GM19043 (cell line): ENCODE measurements at regions not wholly inside any gene's neighbourhood (a gene's known extent, or its start where the extent isn't known, plus 50 kb on each side); places are given as distances from the start of the nearest gene placed in this dataset.
"Not testable (repeated sequence)": the region's sequence is repeated elsewhere in the genome, so short reads cannot be mapped to it uniquely, and the experiment has no call there.

Experiments used
- ATAC-seq: cut with Tn5 transposase; IDR thresholded peaks from one replicate; pipeline ENCODE4 v1.9.1; 2021; ENCODE audit warnings: low read depth; ENCODE audit not compliant: unreplicated experiment

- no peak for ATAC-seq
Observed at GRCh38 chr3:139131951-139132350, 87.3 kb upstream of the PRR23C start.

- no peak for ATAC-seq
Observed at GRCh38 chr3:139132976-139133375, 88.3 kb upstream of the PRR23C start.

DNA sequence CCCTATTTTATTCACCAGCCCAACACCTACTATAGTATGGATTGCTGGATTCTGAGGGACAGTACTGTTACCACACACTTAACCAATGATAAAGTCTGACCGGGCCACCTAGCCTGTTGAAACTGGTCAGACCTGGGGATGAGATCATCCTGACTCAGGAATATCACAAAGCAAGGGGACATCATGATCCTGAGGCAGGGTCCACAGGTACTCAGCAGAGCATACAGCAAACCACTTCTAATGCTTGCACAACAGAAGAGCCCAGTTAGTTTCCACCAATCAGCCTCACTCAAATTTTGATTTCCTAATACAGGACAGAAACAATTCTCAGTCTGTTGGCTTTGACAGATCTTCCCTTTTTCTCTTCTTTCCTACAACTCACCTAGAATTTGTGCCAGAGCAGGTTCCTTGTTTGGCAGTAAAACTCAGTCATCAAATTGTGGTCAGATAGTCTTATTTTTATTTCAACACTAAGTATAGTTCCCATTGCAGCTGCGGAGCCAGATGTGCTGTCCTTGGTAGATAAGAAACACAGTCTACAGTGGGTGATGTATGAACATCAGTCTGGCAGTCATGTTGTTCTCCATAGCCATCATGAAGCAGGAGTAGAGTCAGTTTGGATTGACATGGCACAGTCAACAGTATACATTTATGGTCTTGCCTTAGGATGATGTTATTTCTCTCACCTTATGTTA is 90.1 kb upstream of the PRR23C start:
- no peak for ATAC-seq

DNA sequence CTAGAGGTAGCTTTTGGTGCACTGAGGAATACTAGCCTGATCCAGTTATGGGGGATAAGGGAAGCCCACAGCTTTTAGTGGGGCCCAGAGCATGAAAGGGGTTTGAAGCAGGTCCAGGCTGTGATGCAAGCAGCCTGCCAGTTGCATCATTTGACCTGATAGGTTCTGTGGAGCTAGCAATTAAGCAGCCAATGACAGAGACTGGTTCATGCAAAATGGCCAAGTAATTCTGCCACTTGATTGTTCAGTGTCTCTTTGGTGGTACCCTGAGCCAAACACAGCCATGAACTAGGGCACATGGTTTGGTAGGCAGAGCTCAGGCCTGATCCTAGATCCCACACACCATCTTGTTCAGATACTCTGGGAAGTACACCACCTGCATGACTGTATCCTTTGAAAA is 91.0 kb upstream of the PRR23C start:
- no peak for ATAC-seq

GRCh38 chr3:139136469-139137202 is 91.9 kb upstream of the PRR23C start:
- ATAC-seq, result no peak

- ATAC-seq, result no peak
Observed at GRCh38 chr3:139140553-139140952, 95.9 kb upstream of the PRR23C start.

- not testable (repeated sequence) for ATAC-seq
Observed at GRCh38 chr3:139145980-139146379, 101.3 kb upstream of the PRR23C start.

DNA sequence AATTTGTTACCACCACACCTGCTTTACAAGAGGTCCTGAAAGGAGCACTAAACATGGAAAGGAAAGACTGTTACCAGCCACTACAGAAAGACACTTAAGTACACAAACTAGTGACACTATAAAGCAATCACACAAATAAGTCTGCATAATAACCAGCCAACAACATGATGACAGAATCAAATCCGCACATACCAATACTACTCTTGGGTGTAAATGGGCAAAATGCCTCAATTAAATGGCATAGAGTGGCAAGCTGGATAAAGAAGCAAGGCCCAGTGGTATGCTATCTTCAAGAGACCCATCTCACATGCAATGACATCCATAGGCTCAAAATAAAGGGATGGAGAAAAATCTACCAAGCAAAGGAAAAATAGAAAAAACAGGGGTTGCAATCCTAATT is 106.8 kb upstream of the PRR23C start:
- no peak for ATAC-seq

DNA sequence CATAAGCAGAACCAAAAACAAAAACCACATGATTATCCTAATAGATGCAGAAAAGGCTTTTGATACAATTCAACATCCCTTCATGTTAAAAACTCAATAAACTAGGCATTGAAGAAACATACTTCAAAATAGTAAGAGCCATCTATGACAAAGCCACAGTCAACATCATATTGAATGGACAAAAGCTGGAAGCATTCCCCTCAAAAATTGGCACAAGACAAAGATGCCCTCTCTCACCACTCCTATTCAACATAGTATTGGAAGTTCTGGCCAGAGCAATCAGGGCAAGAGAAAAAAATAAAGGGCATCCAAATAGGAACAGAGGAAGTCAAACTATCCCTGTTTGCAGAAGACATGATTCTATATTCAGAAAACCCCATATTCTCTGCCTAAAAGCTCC is 108.7 kb upstream of the PRR23C start:
- not testable (repeated sequence) for ATAC-seq

DNA sequence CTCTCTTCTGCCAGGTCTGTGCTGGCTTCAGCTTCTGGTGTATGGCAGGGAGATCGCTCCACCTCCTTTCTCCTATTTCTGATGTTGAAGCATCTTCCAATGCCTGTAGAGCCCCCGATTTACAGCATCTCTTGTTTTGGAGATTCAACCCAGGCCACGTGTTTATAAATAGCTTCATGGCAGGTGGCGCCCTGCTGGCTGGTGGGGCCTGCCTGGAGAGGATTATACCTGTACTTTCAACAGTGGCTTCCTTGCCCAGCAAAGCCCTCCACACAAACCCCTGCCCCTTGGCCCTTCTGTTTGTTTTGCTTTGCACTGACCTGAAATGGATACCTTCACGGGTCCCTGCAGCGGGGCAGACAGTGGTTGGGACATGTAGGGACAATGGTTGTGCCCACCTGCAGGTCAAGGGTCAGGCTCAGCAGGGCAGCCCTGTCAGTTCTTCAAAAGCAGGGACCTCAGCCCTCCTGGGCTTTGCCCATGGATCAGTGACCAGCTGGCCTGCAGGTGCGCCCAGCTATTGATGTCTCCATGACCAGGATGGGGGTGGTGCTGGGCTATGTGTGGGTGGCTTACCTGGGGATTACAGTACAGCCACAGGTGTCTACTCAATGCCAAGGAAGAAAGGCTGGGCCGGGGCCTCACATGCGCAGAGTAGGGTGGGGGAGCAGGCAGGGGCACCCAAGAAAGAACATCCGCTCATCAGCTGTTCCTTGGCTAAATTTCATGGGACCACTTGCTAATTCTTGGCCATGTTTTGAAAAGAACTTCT is 112.7 kb upstream of the PRR23C start:
- ATAC-seq, result no peak

DNA sequence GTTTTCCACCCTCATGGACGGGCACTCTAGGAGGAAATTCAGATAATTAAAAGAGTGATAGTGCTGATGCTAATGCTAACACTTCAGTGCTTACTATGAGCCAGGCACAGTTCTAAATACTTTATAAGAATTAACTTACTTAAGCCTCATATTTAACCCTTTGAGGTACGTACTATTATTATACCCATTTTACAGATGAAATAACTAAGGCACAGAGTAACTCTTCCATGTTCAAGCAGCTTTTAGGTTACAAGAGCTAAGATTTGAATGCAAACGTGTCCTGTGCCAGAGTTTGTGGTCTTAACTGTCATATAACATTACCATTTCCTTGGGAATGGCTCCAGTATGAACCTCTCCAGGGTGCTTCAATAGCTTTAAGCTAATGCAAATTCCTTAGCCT is 114.7 kb upstream of the PRR23C start:
- ATAC-seq, result no peak

DNA sequence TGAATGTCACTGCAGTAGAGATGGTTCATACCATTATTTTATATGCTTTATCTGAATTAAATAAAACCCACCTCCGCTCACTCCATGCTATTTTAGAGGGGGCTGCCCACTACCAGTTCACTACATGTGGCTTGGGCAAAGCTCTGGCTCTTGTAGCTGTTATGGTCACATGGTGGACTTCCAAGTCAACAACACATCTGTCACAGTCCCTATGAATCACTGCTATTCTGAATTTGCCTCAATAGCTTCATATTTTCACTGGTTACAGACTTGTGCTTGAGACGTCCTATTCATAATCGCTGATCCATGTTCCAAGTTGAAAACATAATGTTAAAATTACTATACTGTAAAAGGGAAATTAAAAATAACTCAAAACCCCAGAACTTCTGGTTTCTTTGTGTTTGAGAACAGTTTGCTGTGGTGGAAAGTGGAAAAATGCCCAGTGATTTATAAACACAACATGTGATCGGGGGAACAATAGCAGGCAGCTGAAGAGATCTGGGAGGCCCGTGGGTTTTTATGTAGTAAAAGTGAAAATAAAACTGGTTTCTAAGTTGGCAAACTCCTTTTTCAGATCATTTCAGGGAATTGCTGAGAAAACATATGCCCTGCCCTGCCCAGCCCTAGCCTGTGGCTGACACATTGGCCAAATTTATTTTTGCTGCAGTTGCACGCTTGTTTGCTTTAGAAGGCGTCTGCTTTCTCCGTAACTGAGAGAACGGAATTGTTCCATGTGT is 128.8 kb upstream of the PRR23C start:
- ATAC-seq, result no peak

GRCh38 chr3:139180489-139180888 is 135.8 kb upstream of the PRR23C start:
- ATAC-seq, result no peak

- ATAC-seq, result no peak
Observed at GRCh38 chr3:139182143-139182542, 137.5 kb upstream of the PRR23C start.

DNA sequence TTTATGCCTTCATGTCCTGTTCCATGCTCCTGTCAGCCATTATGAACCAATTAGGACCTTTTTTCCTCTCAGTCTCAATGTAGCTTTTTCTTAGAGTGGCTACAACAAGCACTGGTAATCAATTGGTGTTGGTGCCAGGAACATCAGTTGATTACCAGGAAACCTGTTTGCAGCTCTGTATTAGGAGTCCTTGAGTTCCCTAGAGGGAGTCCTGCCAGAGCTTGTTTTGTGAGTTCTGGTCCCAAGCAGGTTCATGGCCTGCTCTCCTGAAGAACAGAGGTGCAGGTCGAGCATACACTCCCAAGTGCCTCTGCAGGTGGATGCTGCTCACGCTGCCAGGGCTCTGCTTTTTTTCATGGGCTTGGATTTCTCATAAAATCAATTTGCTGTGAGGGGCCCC is 137.9 kb upstream of the PRR23C start:
- ATAC-seq, result no peak

DNA sequence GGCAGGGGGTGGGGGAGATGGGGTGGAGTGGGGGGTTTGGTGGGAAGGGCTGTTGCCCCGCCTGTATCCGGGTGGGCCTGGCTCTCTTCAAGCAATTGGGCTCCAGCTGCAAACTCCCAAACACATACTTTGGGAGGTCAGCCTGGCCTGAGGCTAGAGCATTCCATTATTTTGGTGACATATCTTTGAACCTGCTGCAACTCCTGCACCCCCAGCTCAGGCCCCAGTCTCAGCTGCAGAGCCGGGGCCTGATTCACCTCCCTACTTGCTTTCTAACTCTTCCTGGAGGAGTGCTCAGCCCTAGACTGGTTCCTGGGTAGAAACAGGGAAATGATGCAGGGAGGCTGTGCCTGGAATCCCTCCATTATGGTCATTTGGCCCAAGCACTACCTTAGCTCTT is 140.8 kb upstream of the PRR23C start:
- no peak for ATAC-seq

GRCh38 chr3:139187154-139187553 is 142.5 kb upstream of the PRR23C start:
- ATAC-seq, result no peak

DNA sequence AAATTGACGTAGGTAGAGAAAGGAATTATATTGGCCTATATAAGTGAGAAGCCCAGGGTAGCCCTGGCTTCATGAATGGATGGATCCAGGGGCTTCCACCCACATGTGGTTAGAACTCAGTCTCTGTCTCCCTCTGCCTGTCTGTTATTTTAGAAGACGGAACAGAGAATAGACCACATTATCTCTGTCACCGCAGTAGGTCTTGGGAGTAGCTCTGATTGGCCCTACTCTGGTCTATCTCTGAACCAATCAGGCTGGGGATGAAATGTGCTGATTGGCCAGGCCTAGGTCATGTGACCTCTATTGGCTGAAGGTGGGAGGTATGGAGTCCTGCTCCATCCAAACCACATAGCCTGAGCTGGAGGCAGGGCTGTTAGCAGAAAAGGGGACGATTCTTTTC is 143.0 kb upstream of the PRR23C start:
- no peak for ATAC-seq

GRCh38 chr3:139189943-139190342 is 145.3 kb upstream of the PRR23C start:
- ATAC-seq, result no peak

GRCh38 chr3:139194421-139194820 is 149.4 kb upstream of the MRPS22 start:
- ATAC-seq, result not testable (repeated sequence)

DNA sequence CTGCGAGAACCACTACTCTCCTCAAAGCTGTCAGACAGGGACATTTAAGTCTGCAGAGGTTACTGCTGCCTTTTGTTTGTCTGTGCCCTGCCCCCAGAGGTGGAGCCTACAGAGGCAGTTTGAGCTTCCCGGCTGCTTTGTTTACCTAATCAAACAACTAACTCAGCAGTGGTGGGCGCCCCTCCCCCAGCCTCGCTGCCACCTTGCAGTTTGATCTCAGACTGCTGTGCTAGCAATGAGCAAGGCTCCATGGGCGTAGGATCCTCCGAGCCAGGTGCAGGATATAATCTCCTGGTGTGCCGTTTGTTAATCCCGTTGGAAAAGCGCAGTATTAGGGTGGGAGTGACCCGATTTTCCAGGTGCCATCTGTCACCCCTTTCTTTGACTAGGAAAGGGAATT is 147.7 kb upstream of the MRPS22 start:
- not testable (repeated sequence) for ATAC-seq
